IMR-90 (cell line): ENCODE measurements at regions not wholly inside any gene's neighbourhood (a gene's known extent, or its start where the extent isn't known, plus 50 kb on each side); places are given as distances from the start of the nearest gene placed in this dataset.

Experiments
- ATAC-seq: fragments of 200-7000 bp; cut with Tn5 transposase; 2 replicates; pipeline ENCODE4 v1.9.1; 2020; ENCODE audit warnings: low read depth, mild to moderate bottlenecking, moderate library complexity
- BruUV-seq: library from RNA; stranded (reverse); fragments of 400-500 nt; replicated peaks from 2 replicates; lab custom pipeline; 2021; lab: Mats Ljungman, UMichigan
- CTCF ChIA-PET: fragments of 300-600 bp; formaldehyde crosslinking; extraction: SDS; loops from one replicate; lab custom pipeline; 2021; ENCODE audit warnings: antibody characterized with exemption; lab: Yijun Ruan, JAX
- POLR2A ChIA-PET: fragments of 300-600 bp; sonication (Branson Sonifier 250); formaldehyde crosslinking; loops from one replicate; lab custom pipeline; 2022; ENCODE audit warnings: antibody characterized with exemption; ENCODE audit not compliant: unreplicated experiment; lab: Charles Lee
- DNase-seq: peaks from one replicate; pipeline ENCODE4 v3.0.0; 2013
- H2AFZ ChIP-seq: replicated peaks from 2 replicates; pipeline ENCODE3; 2013; ENCODE audit warnings: low read length, mild to moderate bottlenecking; ENCODE audit not compliant: poor library complexity
- H2AK5ac ChIP-seq: 2 replicates; pipeline ENCODE4 v1.6.1; 2013; ENCODE audit warnings: low read depth, low read length, inconsistent platforms
- H2AK9ac ChIP-seq: replicated peaks from 2 replicates; pipeline ENCODE3; 2013; ENCODE audit warnings: mild to moderate bottlenecking, low read depth, low read length, moderate library complexity; ENCODE audit not compliant: poor library complexity
- H2BK120ac ChIP-seq: 2 replicates; pipeline ENCODE4 v1.6.1; 2013; ENCODE audit warnings: low read depth, low read length, inconsistent platforms
- H2BK15ac ChIP-seq: 3 replicates; pipeline ENCODE4 v1.6.1; 2013; ENCODE audit warnings: low read depth, low read length, inconsistent platforms
- H2BK20ac ChIP-seq: 2 replicates; pipeline ENCODE4 v1.6.1; 2013; ENCODE audit warnings: low read depth, mild to moderate bottlenecking, inconsistent platforms, low read length, moderate library complexity
- H2BK5ac ChIP-seq: 2 replicates; pipeline ENCODE4 v1.6.1; 2013; ENCODE audit warnings: mild to moderate bottlenecking, low read depth, low read length, inconsistent platforms; ENCODE audit not compliant: poor library complexity, severe bottlenecking
- H3K14ac ChIP-seq: replicated peaks from 2 replicates; pipeline ENCODE4 v1.6.1; 2013; ENCODE audit warnings: low read depth, low read length, inconsistent platforms
- H3K18ac ChIP-seq: 2 replicates; pipeline ENCODE4 v1.6.1; 2013; ENCODE audit warnings: low read depth, low read length, control low read depth
- H3K23ac ChIP-seq: 2 replicates; pipeline ENCODE4 v1.6.1; 2013; ENCODE audit warnings: low read depth, low read length, inconsistent platforms
- H3K27ac ChIP-seq: 2 replicates; pipeline ENCODE4 v1.5.1; 2013; ENCODE audit warnings: mild to moderate bottlenecking, control low read depth, low read length; ENCODE audit not compliant: insufficient read depth
- H3K27me3 ChIP-seq: 2 replicates; pipeline ENCODE4 v1.6.1; 2013; ENCODE audit warnings: low read length; ENCODE audit not compliant: control insufficient read depth, insufficient read depth
- H3K36me3 ChIP-seq: 2 replicates; pipeline ENCODE4 v1.6.1; 2013; ENCODE audit warnings: low read length, mixed read lengths; ENCODE audit not compliant: control insufficient read depth, insufficient read depth
- H3K4ac ChIP-seq: 2 replicates; pipeline ENCODE4 v1.6.1; 2013; ENCODE audit warnings: low read depth, low read length, inconsistent platforms
- H3K4me1 ChIP-seq: 2 replicates; pipeline ENCODE4 v1.6.1; 2013; ENCODE audit warnings: low read length, mixed read lengths; ENCODE audit not compliant: control insufficient read depth, insufficient read depth
- H3K4me2 ChIP-seq: 2 replicates; pipeline ENCODE4 v1.6.1; 2013; ENCODE audit warnings: low read depth, mild to moderate bottlenecking, control low read depth, low read length, moderate library complexity
- H3K4me3 ChIP-seq: 2 replicates; pipeline ENCODE4 v1.5.1; 2013; ENCODE audit warnings: low read depth, mild to moderate bottlenecking, control low read depth, low read length, moderate library complexity; ENCODE audit not compliant: insufficient read depth
- H3K56ac ChIP-seq: 2 replicates; pipeline ENCODE4 v1.6.1; 2013; ENCODE audit warnings: low read length, inconsistent platforms; ENCODE audit not compliant: insufficient read depth; ENCODE audit errors: extremely low read depth
- H3K79me1 ChIP-seq, 2 experiments: 2 replicates each; pipeline ENCODE4 v1.6.1; 2013; ENCODE audit warnings: low read length in 2 of 2, inconsistent platforms in 1 of 2, low read depth in 1 of 2
- H3K9ac ChIP-seq: 2 replicates; pipeline ENCODE4 v1.6.1; 2013; ENCODE audit warnings: low read depth, low read length, control low read depth
- H3K9me1 ChIP-seq: 2 replicates; pipeline ENCODE4 v1.6.1; 2013; ENCODE audit warnings: low read length, inconsistent platforms; ENCODE audit not compliant: insufficient read depth
- H3K9me3 ChIP-seq: 2 replicates; pipeline ENCODE4 v1.6.1; 2013; ENCODE audit warnings: low read length; ENCODE audit not compliant: control insufficient read depth, insufficient read depth
- H4K20me1 ChIP-seq: 2 replicates; pipeline ENCODE4 v1.6.1; 2013; ENCODE audit warnings: low read length, inconsistent platforms; ENCODE audit not compliant: insufficient read depth
- H4K5ac ChIP-seq: 2 replicates; pipeline ENCODE4 v1.6.1; 2013; ENCODE audit warnings: mild to moderate bottlenecking, low read depth, low read length, control low read depth
- H4K8ac ChIP-seq, 2 experiments: 2 replicates each; pipeline ENCODE4 v1.6.1; 2013; ENCODE audit warnings: low read depth in 2 of 2, low read length in 2 of 2, control low read depth in 1 of 2, inconsistent platforms in 1 of 2
- H4K91ac ChIP-seq: 2 replicates; pipeline ENCODE4 v1.6.1; 2013; ENCODE audit warnings: low read depth, low read length, inconsistent platforms; ENCODE audit not compliant: insufficient read depth
- BHLHE40 ChIP-seq: fragments of 150-350 bp; IDR thresholded peaks from 2 replicates; pipeline ENCODE4 v1.6.1; 2016; ENCODE audit warnings: mild to moderate bottlenecking, low read depth, low read length
- CEBPB ChIP-seq: IDR thresholded peaks from 2 replicates; pipeline ENCODE4 v1.6.1; 2012; ENCODE audit warnings: low read depth, low read length, improper control_type of control experiment
- CHD1 ChIP-seq: IDR thresholded peaks from 2 replicates; pipeline ENCODE4 v1.6.1; 2012; ENCODE audit warnings: low read depth, low read length, improper control_type of control experiment
- CTCF ChIP-seq: conservative IDR thresholded peaks from 2 replicates; pipeline ENCODE4 v1.5.1; 2012; ENCODE audit warnings: mild to moderate bottlenecking, low read depth, low read length, improper control_type of control experiment
- ELK1 ChIP-seq: fragments of 150-350 bp; IDR thresholded peaks from 2 replicates; pipeline ENCODE4 v1.6.1; 2016; ENCODE audit warnings: low read depth, mild to moderate bottlenecking, low read length, moderate library complexity, borderline replicate concordance
- FOS ChIP-seq: fragments of 150-350 bp; IDR thresholded peaks from 2 replicates; pipeline ENCODE4 v1.6.1; 2016; ENCODE audit warnings: low read depth, low read length
- MAFK ChIP-seq: IDR thresholded peaks from 2 replicates; pipeline ENCODE4 v1.6.1; 2012; ENCODE audit warnings: low read depth, low read length, improper control_type of control experiment
- MAZ ChIP-seq: IDR thresholded peaks from 2 replicates; pipeline ENCODE4 v1.6.1; 2012; ENCODE audit warnings: low read depth, mild to moderate bottlenecking, low read length, improper control_type of control experiment, moderate library complexity, borderline replicate concordance
- MXI1 ChIP-seq: IDR thresholded peaks from 2 replicates; pipeline ENCODE4 v1.6.1; 2012; ENCODE audit warnings: low read depth, mild to moderate bottlenecking, low read length, moderate library complexity, borderline replicate concordance
- NFE2L2 ChIP-seq: fragments of 150-350 bp; IDR thresholded peaks from 2 replicates; pipeline ENCODE4 v1.6.1; 2016; ENCODE audit warnings: low read depth, mild to moderate bottlenecking, low read length
- POLR2A ChIP-seq: IDR thresholded peaks from 2 replicates; pipeline ENCODE4 v1.6.1; 2012; ENCODE audit warnings: mild to moderate bottlenecking, low read depth, low read length
- RAD21 ChIP-seq: IDR thresholded peaks from 2 replicates; pipeline ENCODE4 v1.6.1; 2012; ENCODE audit warnings: low read length, improper control_type of control experiment
- RCOR1 ChIP-seq: IDR thresholded peaks from 2 replicates; pipeline ENCODE4 v1.6.1; 2012; ENCODE audit warnings: mild to moderate bottlenecking, low read length, improper control_type of control experiment; ENCODE audit not compliant: insufficient replicate concordance
- RFX5 ChIP-seq: IDR thresholded peaks from 2 replicates; pipeline ENCODE4 v1.8.0; 2012; ENCODE audit warnings: low read depth, mild to moderate bottlenecking, low read length, moderate library complexity
- SMC3 ChIP-seq: fragments of 150-350 bp; IDR thresholded peaks from 2 replicates; pipeline ENCODE4 v1.6.1; 2016; ENCODE audit warnings: low read depth, mild to moderate bottlenecking, antibody characterized with exemption, low read length, moderate library complexity
- WGBS, 2 experiments: methylation state at CpG; one replicate each; pipeline versions ENCODE4 v1.1.5 to v1.1.7; 2013; ENCODE audit warnings: missing lambda C conversion rate in 2 of 2; ENCODE audit not compliant: insufficient read length in 1 of 2; ENCODE audit errors: extremely low coverage in 2 of 2; 5-methylcytosine and 5-hydroxymethylcytosine counted together
- dilution Hi-C: fragments of 300-500 bp; cut with HindIII; formaldehyde crosslinking; loops from one replicate; pipeline ENCODE4 v1.14.3; 2018; ENCODE audit warnings: low sequenced_read_pairs; ENCODE audit not compliant: unreplicated experiment
- in situ Hi-C: fragments of 300-500 bp; cut with MboI; formaldehyde crosslinking; loops from 3 replicates; pipeline ENCODE4 v1.14.3; 2019; ENCODE audit warnings: low sequenced_read_pairs, inconsistent platforms, mixed read lengths
- intact Hi-C: fragments of 100-400 bp; cut with micrococcal nuclease; formaldehyde crosslinking; loops from 2 replicates; pipeline ENCODE4 v1.10.0; 2022
- TF ChIP-seq, protein P1 (sequence below): fragments of 150-350 bp; IDR thresholded peaks from 2 replicates; pipeline ENCODE4 v1.6.1; 2017; ENCODE audit warnings: mild to moderate bottlenecking, antibody characterized with exemption, low read length, low read depth

DNA sequence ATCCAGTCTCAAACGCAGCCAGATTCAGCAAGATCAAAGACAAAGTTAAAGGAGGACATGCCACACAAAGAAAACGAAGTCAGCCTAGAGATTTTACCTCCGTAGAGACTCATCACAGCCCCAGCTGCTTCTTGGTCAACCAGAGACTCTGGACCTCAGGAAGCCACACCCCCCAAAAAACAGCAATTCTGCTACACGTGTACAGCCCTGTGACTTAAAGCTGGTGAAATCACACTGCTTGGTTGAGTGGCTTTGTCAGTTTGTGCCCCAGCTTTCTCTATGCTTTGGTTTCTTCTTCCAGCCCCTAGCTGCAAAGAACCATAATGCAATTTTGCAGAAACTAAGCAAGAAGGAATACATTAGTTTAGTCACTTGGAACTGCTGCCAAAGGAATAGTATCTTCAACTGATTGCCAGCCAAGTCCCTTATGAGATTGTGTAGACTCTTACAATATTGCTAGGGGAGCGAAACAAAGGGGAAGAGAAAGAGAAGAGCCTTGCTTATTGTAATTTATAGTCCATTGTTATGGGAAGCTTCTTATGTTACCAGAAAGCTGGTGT is 158.8 kb upstream of the ZNF462 start:
- intact Hi-C loops (no loop called here), in situ Hi-C loops (no loop called here), dilution Hi-C loops (no loop called here)
- Histone ChIP-seq H4K8ac (no peak overlapping the region), H2AFZ (no peak overlapping the region), H3K4ac (no peak overlapping the region), H3K4me3 (no peak overlapping the region), H4K5ac (no peak overlapping the region), H3K9me3 (0 out of 2 replicates have a peak, but pooled peaks cover 2% of the 10 kb centered on the region), H3K27ac (no peak overlapping the region), H3K56ac (no peak overlapping the region), H2BK15ac (no peak overlapping the region), H4K91ac (no peak overlapping the region), H4K20me1 (no peaks in the 10 kb centered on the region), H3K23ac (no peak overlapping the region), H3K14ac (no peak overlapping the region), H3K36me3 (no peaks in the 10 kb centered on the region), H3K27me3 (no peaks in the 10 kb centered on the region; the same call in 1 of the 2 replicates), H2BK5ac (no peak overlapping the region), H2BK120ac (no peak overlapping the region), H3K9me1 (no peaks in the 10 kb centered on the region), H3K4me2 (no peak overlapping the region), H2AK9ac (no peak overlapping the region), H3K18ac (no peak overlapping the region), H3K9ac (no peak overlapping the region), H3K79me1 (no peaks in the 10 kb centered on the region), H2BK20ac (no peak overlapping the region), H2AK5ac (no peak overlapping the region), H3K4me1 (peaks cover 5% of the 10 kb centered on the region)
- TF ChIP-seq MXI1, result no peak
- no peak for TF ChIP-seq ELK1
- TF ChIP-seq RCOR1, result no peak
- no peak for TF ChIP-seq MAFK
- no peak for TF ChIP-seq CEBPB
- TF ChIP-seq RFX5, result no peak
- no peak for TF ChIP-seq BHLHE40
- TF ChIP-seq CTCF, result no peak
- no peak for TF ChIP-seq NFE2L2
- TF ChIP-seq SMC3, result no peak
- TF ChIP-seq CHD1, result no peak
- TF ChIP-seq FOS, result no peak
- TF ChIP-seq, protein P1, sequence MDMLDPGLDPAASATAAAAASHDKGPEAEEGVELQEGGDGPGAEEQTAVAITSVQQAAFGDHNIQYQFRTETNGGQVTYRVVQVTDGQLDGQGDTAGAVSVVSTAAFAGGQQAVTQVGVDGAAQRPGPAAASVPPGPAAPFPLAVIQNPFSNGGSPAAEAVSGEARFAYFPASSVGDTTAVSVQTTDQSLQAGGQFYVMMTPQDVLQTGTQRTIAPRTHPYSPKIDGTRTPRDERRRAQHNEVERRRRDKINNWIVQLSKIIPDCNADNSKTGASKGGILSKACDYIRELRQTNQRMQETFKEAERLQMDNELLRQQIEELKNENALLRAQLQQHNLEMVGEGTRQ, result no peak
- TF ChIP-seq MAZ, result no peak
- TF ChIP-seq POLR2A, result no peak
- TF ChIP-seq RAD21, result no peak
- ChIA-PET POLR2A (no interaction called here), CTCF (interaction anchor here (0.9 kb wide), 1 partner anchor 8 kb away, joined by 3 read pairs; no protein-coding TSS in a partner anchor)
- no TSS peak for BruUV-seq
- 69% methylated on average over 2 of the region's 5 CpGs; no CpG with 5 or more reads in 1 of the 2 experiments for WGBS, 2 experiments
- DNase-seq, result no peak
- ATAC-seq, result no peak
